ENCODE measurements at regions not wholly inside any gene's neighbourhood (a gene's known extent, or its start where the extent isn't known, plus 50 kb on each side); places are given as distances from the start of the nearest gene placed in this dataset.

- BruUV-seq (replicated peaks): no TSS peak
- POLR2A ChIA-PET (ENCODE audit: low non-redundant PET): no interaction called here
- intact Hi-C loops (cut with micrococcal nuclease; ENCODE audit: unreplicated experiment): no loop called here
These were observed 255.6 kb upstream of the SATB1 start for GRCh38 chr3:18680758-18681157.

GRCh38 chr3:18679238-18679637, 254.1 kb upstream of the SATB1 start:
- H3K36me3 ChIP-seq (ENCODE audit: insufficient read depth, low read length, poor library complexity, severe bottlenecking): no peaks in the 10 kb centered on the region
- H3K27ac ChIP-seq (ENCODE audit: low read depth, low read length, poor library complexity, severe bottlenecking): no peak overlapping the region
- no peaks in the 10 kb centered on the region for H3K4me1 ChIP-seq (ENCODE audit: insufficient read depth, low read length, poor library complexity, severe bottlenecking)
- intact Hi-C loops (cut with micrococcal nuclease; ENCODE audit: unreplicated experiment): no loop called here
- DNase-seq (ENCODE audit: low spot score): no peak
- CTCF ChIA-PET: no interaction called here
- no peaks in the 10 kb centered on the region for H3K9me3 ChIP-seq (ENCODE audit: low read depth, low read length, poor library complexity, severe bottlenecking)
- POLR2A ChIA-PET (ENCODE audit: low non-redundant PET): no interaction called here
- H3K4me3 ChIP-seq (ENCODE audit: low read depth, low read length, poor library complexity, severe bottlenecking): no peak overlapping the region
- BruUV-seq (replicated peaks): no TSS peak
- TF ChIP-seq EZH2 (IDR thresholded peaks at IDR 0.05; ENCODE audit: borderline replicate concordance, low read depth, low read length, poor library complexity, severe bottlenecking) (no peak), CTCF (conservative IDR thresholded peaks at IDR 0.05; ENCODE audit: low read depth, low read length) (no peak)
- H3K27me3 ChIP-seq (replicated peaks; ENCODE audit: insufficient read depth, low read depth, low read length, poor library complexity): no peaks in the 10 kb centered on the region

More at GRCh38 chr3:18680758-18681157, 255.6 kb upstream of the SATB1 start:
- Histone ChIP-seq H3K27ac (ENCODE audit: low read depth, low read length, poor library complexity, severe bottlenecking) (no peak overlapping the region), H3K4me1 (ENCODE audit: insufficient read depth, low read length, poor library complexity, severe bottlenecking) (no peaks in the 10 kb centered on the region), H3K36me3 (ENCODE audit: insufficient read depth, low read length, poor library complexity, severe bottlenecking) (no peaks in the 10 kb centered on the region), H3K9me3 (ENCODE audit: low read depth, low read length, poor library complexity, severe bottlenecking) (no peaks in the 10 kb centered on the region), H3K4me3 (ENCODE audit: low read depth, low read length, poor library complexity, severe bottlenecking) (no peak overlapping the region), H3K27me3 (replicated peaks; ENCODE audit: insufficient read depth, low read depth, low read length, poor library complexity) (no peaks in the 10 kb centered on the region)
- no peak for DNase-seq (ENCODE audit: low spot score)
- no peak for TF ChIP-seq CTCF (conservative IDR thresholded peaks at IDR 0.05; ENCODE audit: low read depth, low read length)
- no peak for TF ChIP-seq EZH2 (IDR thresholded peaks at IDR 0.05; ENCODE audit: borderline replicate concordance, low read depth, low read length, poor library complexity, severe bottlenecking)
- CTCF ChIA-PET: no interaction called here

GRCh38 chr3:18675197-18675596, 250.1 kb upstream of the SATB1 start:
- Histone ChIP-seq H3K9me3 (ENCODE audit: low read depth, low read length, poor library complexity, severe bottlenecking) (no peaks in the 10 kb centered on the region), H3K4me3 (ENCODE audit: low read depth, low read length, poor library complexity, severe bottlenecking) (no peak overlapping the region), H3K27ac (ENCODE audit: low read depth, low read length, poor library complexity, severe bottlenecking) (no peak overlapping the region), H3K4me1 (ENCODE audit: insufficient read depth, low read length, poor library complexity, severe bottlenecking) (no peaks in the 10 kb centered on the region), H3K27me3 (replicated peaks; ENCODE audit: insufficient read depth, low read depth, low read length, poor library complexity) (no peaks in the 10 kb centered on the region), H3K36me3 (ENCODE audit: insufficient read depth, low read length, poor library complexity, severe bottlenecking) (no peaks in the 10 kb centered on the region)
- intact Hi-C loops (cut with micrococcal nuclease; ENCODE audit: unreplicated experiment): no loop called here
- DNase-seq (ENCODE audit: low spot score): no peak
- no TSS peak for BruUV-seq (replicated peaks)
- TF ChIP-seq EZH2 (IDR thresholded peaks at IDR 0.05; ENCODE audit: borderline replicate concordance, low read depth, low read length, poor library complexity, severe bottlenecking) (no peak), CTCF (conservative IDR thresholded peaks at IDR 0.05; ENCODE audit: low read depth, low read length) (no peak)
- POLR2A ChIA-PET (ENCODE audit: low non-redundant PET): no interaction called here
- CTCF ChIA-PET: no interaction called here
